ENCODE measurements at regions not wholly inside any gene's neighbourhood (a gene's known extent, or its start where the extent isn't known, plus 50 kb on each side); places are given as distances from the start of the nearest gene placed in this dataset.

DNA sequence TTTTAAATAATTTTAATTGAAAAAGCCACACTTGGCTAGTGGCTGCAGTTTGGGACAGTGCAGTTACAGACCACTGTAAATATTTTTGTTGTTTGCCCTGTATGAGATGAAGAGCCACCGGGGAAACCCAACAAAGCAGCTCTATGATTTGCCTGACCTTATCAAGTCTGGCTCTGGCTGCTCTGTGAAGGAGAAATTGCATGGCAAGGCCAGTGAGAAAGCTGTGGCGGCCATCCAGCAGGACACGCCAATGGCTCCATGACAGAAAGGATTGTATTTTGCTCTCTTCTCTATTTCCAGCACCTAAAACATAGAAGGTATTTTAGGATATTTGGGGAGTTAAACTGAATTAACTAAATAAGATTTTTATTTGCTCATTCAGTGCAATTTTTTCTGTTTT lies 330.0 kb upstream of the DYNLRB2 start:
- no peak overlapping the region for H3K4me3 ChIP-seq

DNA sequence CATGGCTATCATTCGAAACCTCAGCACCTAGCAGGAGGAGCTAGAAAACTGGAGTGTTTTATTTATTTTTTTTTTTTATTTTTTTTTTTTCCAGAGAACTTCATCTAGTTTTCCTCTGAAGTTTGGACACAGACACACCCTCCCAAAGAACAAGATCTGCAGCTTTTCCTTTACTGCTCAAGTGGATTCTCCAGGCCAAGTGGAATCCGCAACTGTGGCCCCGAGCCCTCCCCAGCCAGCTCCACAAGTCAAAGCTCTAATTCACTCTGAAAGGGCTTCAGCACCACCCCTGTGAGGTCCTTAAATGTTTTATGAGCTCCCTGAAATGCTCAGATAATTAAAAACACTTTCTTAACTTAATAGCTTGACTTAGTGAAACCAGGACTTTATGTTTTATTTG lies 332.1 kb upstream of the DYNLRB2 start:
- no peak overlapping the region for H3K4me3 ChIP-seq
- H3K4me1 ChIP-seq, result no peaks in the 10 kb centered on the region
- no peaks in the 10 kb centered on the region for H3K36me3 ChIP-seq
- DNase-seq (no peak), ATAC-seq (no peak)
- no peaks in the 10 kb centered on the region for H3K9me3 ChIP-seq
- TF ChIP-seq, protein P1, sequence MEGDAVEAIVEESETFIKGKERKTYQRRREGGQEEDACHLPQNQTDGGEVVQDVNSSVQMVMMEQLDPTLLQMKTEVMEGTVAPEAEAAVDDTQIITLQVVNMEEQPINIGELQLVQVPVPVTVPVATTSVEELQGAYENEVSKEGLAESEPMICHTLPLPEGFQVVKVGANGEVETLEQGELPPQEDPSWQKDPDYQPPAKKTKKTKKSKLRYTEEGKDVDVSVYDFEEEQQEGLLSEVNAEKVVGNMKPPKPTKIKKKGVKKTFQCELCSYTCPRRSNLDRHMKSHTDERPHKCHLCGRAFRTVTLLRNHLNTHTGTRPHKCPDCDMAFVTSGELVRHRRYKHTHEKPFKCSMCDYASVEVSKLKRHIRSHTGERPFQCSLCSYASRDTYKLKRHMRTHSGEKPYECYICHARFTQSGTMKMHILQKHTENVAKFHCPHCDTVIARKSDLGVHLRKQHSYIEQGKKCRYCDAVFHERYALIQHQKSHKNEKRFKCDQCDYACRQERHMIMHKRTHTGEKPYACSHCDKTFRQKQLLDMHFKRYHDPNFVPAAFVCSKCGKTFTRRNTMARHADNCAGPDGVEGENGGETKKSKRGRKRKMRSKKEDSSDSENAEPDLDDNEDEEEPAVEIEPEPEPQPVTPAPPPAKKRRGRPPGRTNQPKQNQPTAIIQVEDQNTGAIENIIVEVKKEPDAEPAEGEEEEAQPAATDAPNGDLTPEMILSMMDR (IDR thresholded peaks at IDR 0.05), result no peak
- H3K27ac ChIP-seq, result no peak overlapping the region
- no peaks in the 10 kb centered on the region for H3K27me3 ChIP-seq
- intact Hi-C loops (cut with DNase I), result no loop called here

More for the DNA sequence above, 330.0 kb upstream of the DYNLRB2 start:
- Histone ChIP-seq H3K27ac (no peak overlapping the region), H3K9me3 (no peaks in the 10 kb centered on the region), H3K27me3 (no peaks in the 10 kb centered on the region), H3K36me3 (no peaks in the 10 kb centered on the region), H3K4me1 (no peaks in the 10 kb centered on the region)
- DNase-seq, result no peak
- intact Hi-C loops (cut with DNase I), result no loop called here
- TF ChIP-seq, protein P1 (IDR thresholded peaks at IDR 0.05), result no peak
- no peak for ATAC-seq

DNA sequence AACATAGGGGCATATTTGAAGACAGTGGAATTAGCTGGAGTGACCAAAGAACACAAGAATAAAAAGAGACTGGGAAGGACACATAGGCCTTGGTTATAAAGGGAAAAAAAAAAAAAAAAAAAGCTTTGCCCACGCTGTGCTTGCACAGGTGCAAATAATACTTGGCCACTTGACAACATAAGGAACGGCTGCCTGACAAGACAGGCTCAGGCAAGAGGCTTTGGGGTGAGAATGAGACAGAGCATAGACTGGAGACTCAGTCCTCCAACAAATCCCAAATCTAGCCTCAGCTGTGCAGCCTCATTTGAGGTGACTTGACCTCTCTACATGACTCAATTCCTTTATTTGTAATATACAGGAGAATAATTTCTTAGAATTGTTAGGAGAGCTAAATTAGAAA lies 332.8 kb upstream of the DYNLRB2 start:
- intact Hi-C loops (cut with DNase I), result no loop called here
- H3K27ac ChIP-seq, result no peak overlapping the region
- no peak overlapping the region for H3K4me3 ChIP-seq
- DNase-seq (no peak), ATAC-seq (no peak)
- H3K27me3 ChIP-seq, result no peaks in the 10 kb centered on the region
- TF ChIP-seq, protein P1 (IDR thresholded peaks at IDR 0.05), result no peak
- H3K9me3 ChIP-seq, result no peaks in the 10 kb centered on the region
- no peaks in the 10 kb centered on the region for H3K4me1 ChIP-seq
- H3K36me3 ChIP-seq, result no peaks in the 10 kb centered on the region

DNA sequence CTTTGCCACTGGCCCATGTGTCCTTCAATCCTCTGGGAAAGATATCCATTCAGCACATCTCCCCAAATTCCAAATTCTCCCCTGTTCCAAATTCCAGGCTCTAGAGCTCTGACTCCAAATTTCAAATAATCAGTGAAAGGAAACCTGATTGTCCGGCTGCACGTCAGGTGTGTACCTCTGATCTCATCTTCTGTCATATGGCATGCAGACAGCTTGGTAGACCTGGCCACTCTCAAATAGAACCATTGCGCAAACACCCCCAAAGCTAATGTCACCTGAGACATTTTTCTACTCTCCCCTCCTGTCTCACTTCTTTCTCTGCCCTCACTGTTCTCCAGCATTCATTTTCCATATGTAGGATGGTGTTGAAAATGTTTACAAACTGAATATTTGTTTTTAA lies 337.0 kb upstream of the DYNLRB2 start:
- Histone ChIP-seq H3K9me3 (no peaks in the 10 kb centered on the region), H3K27me3 (no peaks in the 10 kb centered on the region), H3K36me3 (no peaks in the 10 kb centered on the region), H3K4me3 (no peak overlapping the region), H3K4me1 (no peaks in the 10 kb centered on the region), H3K27ac (no peak overlapping the region)
- intact Hi-C loops (cut with DNase I), result no loop called here
- DNase-seq (no peak), ATAC-seq (no peak)
- TF ChIP-seq, protein P1 (IDR thresholded peaks at IDR 0.05), result no peak

DNA sequence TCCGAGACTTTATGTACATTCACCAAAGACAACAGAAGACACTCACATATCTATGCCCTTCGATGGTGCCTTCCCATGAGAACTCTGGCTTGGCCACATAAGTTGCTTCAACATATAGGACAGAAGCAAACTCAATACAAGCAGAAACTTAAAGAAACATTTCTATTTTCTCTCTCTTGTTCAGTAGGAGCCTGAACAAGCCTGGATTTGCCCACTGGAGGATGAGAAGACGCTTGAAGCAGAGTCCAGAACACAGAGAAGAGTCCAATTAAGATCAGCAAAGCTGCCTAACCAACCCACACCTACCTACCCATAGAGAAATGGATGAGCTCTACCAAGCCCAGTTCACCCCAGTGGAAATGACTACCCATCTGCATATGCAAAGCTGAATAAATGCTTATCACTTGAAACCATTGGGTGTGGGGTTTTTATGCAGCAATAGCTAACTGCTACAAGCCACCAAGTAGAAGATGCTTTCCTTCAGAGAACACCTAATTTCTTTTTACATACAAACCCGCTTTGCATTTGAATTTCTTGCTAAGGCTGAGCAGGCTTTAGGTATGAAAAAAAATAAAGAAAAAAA lies 337.9 kb upstream of the DYNLRB2 start:
- no peak overlapping the region for H3K27ac ChIP-seq
- DNase-seq, result no peak
- H3K4me3 ChIP-seq, result no peak overlapping the region
- TF ChIP-seq, protein P1 (IDR thresholded peaks at IDR 0.05), result no peak
- no peak for ATAC-seq
- no peaks in the 10 kb centered on the region for H3K9me3 ChIP-seq
- no peaks in the 10 kb centered on the region for H3K36me3 ChIP-seq
- intact Hi-C loops (cut with DNase I), result no loop called here
- no peaks in the 10 kb centered on the region for H3K4me1 ChIP-seq
- H3K27me3 ChIP-seq, result no peaks in the 10 kb centered on the region

DNA sequence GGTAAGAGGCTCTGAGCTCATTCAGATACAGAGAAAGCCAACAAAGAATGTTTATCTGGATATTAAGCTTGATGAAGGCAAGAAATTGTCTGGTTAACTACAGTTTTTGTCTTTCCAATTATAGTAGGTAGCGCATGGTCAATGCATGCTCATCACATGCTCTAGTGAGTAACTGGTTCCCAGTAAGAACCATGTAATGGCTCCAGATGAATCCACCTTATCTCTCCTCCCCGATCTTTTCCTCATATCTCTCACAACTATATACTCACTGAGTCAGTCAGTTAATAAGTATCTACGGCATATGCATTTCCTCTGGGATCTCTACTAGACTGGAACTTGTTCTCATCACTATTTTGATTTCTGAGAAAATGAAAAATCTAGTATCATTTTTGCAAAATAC lies 340.7 kb upstream of the DYNLRB2 start:
- TF ChIP-seq, protein P1 (IDR thresholded peaks at IDR 0.05), result no peak
- DNase-seq (no peak), ATAC-seq (no peak)
- Histone ChIP-seq H3K36me3 (no peaks in the 10 kb centered on the region), H3K27me3 (no peaks in the 10 kb centered on the region), H3K9me3 (no peaks in the 10 kb centered on the region), H3K4me3 (no peak overlapping the region), H3K27ac (no peak overlapping the region), H3K4me1 (no peaks in the 10 kb centered on the region)
- intact Hi-C loops (cut with DNase I), result no loop called here

Data from upper lobe of right lung (tissue), 1 donor.